NCI-H1417 (cell line): ENCODE measurements at regions not wholly inside any gene's neighbourhood (a gene's known extent, or its start where the extent isn't known, plus 50 kb on each side); places are given as distances from the start of the nearest gene placed in this dataset.
"Not testable (repeated sequence)": the region's sequence is repeated elsewhere in the genome, so short reads cannot be mapped to it uniquely, and the experiment has no call there.

Source experiments
- DNase-seq, 3 experiments: peaks; one replicate each; lab custom pipeline; 2025; lab: John Stamatoyannopoulos, UW

DNA sequence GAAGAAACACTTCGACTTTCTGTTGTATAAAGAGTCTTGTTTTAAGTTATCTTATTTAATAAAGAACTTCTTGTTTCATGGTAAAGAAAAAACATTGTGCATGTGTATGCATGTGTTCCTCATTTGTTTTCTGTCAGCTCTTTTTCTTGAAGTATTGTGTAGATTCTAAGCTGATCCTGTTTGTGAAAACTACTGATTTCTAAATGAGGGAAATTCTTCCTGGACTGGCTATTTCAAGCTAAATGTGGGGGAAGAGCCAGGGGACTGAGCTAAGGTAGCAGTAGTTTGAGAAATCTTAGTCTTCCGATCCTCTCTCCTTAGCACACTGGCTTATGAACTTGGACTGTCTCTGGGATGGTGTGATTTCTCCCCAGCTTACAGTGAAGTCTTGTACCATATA lies 56.4 kb upstream of the RBMS1 start:
- no peak for DNase-seq

DNA sequence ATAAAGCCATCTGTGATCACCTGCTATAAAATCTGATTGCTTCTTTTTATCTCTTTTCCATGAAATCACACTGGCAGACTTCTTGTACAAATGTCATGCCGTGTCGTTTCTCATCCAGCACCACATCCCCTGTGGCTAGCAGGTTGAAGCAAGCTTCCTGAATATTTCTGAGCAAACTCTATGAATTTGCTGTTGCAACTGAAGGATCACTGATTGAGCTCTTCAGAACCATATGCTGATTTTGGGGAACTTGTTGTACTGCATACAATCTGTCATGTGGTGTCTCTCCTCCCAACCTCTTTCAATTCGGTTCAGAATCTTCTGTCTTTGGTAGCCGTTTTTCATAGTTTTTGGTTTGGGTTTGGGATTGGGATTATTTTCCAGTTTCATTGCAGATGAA lies 57.7 kb upstream of the RBMS1 start:
- no peak for DNase-seq

DNA sequence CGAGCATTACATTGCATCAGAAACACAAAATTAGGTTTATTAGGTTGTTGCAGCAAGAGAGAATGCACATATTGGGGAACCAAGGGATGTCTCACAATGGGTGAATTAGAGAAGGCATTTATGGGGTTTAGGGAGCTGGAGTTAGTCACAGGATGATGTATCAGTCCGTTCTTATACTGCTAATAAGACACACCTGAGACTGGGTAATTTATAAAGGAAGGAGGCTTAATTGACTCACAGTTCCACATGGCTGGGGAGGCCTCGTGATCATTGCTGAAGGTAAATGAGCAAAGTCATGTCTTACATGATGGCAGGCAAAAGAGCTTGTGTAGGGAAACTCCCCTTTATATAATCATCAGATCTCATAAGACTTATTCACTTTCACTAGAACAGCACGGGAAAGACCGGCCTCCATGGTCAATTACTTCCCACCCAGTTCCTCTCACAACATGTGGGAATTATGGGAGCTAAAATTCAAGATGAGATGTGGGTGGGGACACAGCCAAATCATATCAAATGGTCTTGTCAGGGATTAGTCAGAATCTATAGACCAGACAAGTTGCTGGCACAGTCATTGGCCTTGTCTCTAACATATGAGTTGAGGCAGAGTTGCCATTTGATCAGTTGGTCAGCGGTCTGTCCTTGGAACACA lies 61.9 kb upstream of the RBMS1 start:
- DNase-seq: no peak

DNA sequence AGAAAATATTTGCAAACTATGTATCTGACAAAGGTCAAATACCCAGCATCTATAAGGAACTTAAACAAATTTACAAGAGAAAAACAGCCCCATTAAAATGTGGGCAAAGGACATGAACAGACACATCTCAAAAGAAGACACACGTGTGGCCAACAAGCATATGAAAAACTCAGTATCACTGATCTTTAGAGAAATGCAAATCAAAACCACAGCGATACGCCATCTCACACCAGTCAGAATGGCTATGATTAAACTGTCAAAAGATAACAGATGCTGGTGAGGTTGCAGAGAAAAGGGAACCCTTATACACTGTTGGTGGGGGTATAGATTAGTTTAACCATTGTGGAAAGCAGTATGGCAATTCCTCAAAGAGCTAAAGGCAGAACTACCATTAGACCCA lies 64.3 kb upstream of the RBMS1 start:
- DNase-seq: no peak

DNA sequence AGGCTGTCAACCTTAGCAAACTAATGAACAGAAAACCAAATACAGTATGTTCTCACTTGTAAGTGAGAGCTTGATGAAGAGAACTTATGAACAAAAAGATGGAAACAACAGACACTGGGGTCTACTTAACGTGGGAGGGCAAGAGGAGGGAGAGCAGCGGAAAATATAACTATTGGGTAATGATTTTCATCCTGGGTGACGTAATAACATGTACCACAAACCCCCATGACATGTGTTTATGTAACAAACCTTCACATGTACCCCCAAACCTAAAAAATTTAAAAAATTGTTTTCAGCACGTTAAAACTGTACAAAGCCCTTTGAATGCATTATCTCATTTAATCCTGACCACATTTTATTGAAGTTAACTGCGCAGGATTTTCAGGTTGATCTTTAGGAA lies 64.9 kb upstream of the RBMS1 start:
- no peak for DNase-seq

DNA sequence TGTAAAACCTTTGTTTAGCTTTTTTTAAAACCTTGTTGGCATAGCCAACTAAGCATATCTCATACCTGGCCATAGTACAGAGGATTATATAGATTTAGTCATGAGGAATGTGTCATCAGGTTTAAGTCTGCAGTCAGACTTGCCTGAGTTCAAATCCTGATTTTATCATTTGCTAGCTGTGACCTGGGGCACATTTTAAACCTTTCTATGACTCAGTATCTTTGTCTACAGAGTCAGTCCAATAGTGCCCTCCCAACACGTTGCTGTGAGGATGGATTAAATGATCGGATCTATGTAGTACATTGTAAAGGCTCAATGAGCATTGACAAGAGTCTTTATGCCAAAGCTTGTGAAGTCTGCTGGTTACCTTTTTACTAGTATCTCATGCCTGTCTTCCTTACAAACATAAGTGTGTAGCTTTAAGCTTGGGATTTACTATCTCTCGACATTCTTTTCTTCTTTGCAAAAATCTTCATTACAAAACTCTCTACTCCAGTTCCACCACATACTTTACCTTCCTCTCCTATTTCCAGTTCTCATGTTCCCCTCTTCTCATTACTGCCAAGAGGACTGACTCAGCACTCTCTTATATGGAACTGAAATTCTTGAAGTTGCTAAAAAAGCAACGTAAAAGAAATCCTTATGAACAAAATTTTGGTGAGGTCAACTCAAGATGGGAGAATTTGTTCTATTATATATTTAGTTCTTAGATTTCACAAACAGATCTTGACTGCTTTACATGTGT lies 68.1 kb upstream of the RBMS1 start:
- no peak for DNase-seq

DNA sequence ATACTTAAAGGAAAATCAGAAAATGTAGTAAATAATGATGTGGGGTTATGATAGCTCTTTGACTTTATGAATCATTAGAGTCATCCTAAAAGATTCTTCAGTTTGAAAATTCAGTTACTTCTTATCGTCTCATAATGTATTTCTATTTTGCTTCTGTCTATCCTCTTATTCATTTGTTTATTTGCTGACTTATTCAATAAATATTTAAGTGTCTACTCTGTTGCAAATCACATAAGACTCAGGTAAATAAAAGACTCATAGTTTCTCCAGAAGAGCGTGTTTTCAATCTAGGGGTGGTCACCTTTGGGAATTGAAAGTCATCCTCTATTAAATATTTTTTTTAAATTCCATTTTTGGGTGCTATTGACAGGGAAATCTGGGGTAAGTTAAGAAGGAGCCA lies 69.1 kb upstream of the RBMS1 start:
- no peak for DNase-seq

DNA sequence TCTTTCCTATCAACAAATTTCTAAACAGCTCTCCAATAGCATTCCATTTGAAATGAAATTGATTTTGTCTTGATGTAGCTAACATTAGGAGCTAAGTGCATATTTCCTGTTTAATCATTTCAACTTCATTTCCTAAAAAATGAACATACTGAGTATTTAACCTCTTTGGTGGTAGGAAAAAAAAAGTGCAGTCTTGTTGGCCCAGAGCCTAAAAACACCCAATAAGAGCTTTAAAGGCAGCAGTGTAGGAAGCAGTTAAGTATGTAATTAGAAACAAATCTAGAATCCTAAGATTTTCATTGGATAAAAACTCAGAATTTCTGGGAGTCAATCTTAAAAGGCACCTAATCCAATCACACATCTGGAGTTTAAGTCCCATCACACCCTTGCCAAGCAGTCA lies 71.0 kb upstream of the RBMS1 start:
- DNase-seq: no peak

DNA sequence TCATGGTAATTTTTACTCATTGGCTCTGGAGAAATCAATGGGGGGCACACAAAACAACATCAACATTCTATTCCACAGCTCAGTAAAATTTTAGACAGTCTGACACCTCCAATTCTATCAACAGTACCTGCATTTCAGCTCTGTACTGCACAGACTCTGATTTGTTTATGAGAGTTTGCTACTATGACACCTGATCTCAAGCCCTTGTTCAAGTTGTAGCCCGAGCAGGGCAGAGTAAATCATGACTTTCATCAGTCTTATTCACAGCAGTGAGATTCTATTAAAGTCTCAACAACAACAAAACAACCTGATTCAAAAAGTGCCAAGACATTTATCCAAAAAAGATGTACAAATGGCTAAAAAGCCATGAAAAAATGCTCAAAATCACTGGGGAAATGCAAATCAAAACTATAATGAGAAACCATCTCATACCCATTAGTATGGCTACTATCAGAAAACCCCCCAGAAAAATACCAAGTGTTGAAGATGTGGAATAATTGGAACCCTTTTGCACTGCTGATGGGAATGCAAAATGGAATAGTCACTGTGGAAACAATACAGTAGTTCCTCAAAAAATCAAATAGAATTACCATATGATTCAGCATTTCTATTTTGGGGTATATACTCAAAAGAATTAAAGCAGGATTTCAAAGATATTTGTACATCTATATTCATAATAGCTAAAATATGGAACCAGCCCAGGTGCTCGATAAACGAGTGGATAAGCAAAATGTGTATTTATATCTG lies 71.7 kb upstream of the RBMS1 start:
- no peak for DNase-seq

DNA sequence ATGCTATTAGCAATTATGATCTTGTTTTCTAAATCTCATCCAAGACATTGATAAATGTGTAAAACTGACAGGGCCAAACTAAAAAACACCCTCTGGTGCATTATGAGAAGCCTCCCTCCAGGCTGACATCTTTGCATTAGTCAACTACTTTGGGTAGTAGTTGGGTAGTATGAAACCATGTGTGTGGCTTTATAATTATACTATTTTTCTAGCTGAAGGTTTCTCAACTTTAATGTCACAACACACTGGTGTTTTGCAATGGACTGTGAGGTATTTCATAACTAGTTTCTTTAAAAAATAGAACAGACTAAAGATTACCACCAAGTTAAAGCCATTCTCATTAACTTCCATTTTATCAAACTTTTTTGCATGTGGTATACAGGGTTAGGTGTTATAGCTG lies 73.1 kb upstream of the RBMS1 start:
- DNase-seq: no peak

DNA sequence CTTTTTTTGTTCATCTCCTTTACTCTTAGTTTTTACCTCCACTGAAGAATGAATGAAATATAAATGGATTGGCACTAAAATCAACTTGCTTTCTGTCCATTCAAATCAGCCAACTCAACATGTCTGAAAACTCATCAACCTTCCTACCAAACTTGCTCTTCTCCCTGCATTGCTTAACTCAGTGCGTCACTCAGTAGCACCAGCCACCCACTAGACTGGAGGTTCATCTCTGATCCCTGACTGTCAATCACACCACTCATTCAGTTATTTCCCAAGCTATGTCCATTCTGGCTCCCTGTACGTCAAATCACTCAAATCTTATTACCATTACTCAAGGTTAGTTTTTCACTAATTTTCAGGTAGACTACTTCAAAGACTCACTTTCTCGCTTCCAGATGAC lies 75.2 kb upstream of the RBMS1 start:
- DNase-seq: no peak

DNA sequence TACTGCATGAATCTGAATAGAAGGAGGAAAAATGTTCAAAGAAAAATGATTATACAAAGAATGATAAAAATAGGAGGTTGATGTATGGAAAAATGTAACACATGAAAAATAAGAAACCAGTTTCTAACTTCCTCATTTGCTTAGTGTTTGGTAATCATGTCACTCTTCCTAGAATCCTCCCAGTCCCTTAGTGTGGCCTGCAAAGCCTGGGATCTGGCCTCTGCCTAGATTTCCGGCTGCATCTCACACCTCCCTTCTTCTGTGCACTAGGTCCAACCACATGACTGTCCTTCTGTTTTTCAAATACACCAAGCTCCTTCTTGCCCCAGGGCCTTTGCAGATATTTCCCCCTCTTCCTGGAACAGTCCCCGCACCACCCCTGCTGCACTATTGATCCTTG lies 76.8 kb upstream of the RBMS1 start:
- DNase-seq: no peak

DNA sequence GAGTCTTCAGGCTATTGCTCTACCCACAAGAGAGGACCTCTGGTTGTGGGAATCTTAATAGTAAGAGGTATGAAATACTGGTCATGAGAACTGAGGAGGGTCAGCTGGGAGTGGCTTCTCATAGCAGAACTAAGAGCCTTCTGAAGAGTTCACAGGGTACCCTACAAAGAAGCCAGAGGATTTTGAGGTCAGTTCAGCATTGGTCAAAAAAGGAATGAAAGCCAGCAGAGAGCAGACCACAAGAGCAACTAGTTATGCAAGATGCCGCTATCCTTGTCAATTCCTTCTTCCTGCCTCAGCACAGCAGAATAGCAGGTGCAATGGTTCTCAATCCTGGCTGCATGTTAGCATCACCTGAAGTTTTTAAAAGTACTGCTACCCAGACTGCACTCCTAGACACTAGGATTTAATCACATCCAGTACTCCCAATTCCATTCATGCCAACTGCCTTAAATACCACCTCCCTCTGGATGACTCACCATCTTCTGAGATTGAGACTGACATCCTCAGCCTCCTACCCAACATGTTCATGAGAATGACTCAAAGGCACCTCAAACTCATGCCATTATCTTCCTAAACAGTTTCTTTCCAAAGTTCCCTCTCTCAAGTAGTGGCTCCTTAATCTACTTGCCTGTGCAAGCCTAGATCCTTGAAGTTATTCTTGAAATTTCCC lies 81.0 kb upstream of the RBMS1 start:
- DNase-seq: no peak

DNA sequence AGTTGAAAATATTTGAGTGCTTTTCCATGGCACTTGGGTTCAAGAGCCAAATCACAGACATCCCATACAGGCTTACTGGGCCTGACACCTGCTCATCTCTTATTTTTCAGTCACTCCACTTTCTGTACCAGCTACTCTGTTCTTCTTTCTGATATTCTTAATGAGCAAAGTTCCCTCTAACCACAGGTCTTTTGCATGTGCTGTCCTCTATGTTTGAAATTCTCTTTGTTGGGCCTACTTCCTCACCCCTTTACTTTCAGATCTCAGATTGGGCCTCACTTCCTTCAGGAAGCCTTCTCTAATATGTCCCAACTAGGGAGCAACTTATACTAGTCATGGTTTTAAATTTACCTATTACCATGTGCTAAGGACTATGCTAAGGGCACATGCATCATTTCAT lies 81.8 kb upstream of the RBMS1 start:
- no peak for DNase-seq

DNA sequence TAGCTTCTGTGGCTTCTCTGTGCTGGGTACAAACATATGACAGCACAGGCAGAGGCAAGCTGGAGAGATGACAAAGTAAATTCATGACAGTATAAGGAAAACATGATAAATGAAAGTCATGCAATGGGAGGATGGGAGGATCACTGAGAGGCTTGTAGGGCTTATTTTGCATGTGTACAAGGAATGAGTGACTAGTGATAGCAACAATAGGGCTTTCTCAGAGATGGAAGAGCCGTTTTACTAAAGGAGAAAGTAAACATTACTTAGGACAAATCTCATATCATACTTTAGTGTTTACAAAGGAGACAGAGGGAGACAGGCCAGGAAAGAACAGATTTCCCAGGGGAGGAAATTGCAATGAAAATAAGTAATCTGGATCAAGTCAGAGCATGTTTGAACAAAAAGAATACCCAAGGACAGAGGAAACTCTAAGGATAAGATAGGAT lies 82.5 kb upstream of the RBMS1 start:
- DNase-seq: no peak

DNA sequence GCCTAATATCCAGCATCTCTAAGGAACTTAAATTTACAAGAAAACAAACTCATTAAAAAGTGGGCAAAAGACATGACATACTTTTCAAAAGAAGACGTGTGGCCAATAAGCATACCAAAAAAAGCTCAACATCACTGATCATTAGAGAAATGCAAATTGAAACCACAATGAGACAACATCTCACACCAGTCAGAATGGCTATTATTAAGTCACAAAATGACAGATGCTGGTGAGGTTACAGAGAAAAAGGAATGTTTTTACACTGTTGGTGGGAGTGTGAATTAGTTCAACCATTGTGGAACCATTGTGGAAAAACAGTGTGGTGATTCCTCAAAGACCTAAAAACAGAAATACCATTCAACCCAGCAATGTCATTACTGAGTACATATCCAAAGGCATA lies 83.5 kb upstream of the RBMS1 start:
- DNase-seq: not testable (repeated sequence)

DNA sequence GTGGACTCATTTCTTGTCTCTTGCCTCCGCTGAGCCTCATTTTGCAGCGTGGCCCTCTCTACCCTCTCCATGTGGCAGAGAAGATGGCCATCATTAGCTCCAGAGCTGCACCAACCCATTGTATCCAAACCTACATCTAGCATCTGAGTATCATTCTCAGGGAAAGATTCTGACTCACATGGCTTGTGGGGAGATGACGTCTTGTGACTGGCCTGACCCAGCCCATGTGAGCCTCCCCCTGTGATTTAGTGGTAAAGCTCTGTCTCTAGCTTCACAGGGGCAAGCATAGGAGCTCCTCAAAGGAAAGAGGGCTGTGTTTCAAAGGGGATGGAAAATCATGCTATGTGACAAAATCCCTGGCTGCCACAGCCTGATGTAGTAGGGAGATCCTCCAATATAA lies 87.4 kb upstream of the RBMS1 start:
- DNase-seq: no peak

DNA sequence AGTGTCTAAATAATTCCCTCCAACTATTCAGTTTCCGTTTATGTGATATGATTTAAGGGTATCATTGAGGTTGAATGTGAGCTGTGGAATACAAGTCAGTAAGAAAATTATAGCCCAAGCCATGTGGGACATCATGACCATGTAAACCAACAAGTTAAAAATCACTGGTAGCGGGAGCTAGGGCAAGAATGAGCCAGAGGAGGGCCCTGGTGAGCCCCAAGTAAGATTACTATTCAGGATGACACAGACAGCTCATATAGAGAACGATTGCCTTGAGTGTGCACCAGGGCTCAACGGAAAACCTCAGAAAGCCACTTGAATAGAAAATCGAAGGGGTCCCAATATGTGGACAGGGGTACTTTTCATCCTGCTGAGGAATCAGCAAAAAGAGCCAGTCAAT lies 87.8 kb upstream of the RBMS1 start:
- DNase-seq: no peak

DNA sequence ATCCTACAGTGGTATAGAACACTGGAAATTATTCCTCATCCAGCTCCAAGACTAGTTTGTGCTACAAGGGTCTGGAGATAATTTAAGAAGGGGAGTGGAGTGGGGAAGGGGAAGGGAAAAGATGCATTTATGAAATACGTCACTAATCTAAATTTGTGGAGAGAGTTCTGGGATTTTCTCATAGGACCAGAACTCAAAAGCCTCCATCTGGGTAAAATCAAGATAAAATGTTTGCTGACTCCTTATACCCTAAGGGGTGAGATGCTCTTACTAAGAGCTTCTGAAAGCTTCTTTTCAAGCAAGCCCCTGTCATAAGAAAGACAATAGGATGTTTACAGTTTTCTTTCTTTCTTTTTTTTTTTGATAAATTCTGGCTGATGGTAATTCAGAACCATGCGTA lies 88.5 kb upstream of the RBMS1 start:
- no peak for DNase-seq

DNA sequence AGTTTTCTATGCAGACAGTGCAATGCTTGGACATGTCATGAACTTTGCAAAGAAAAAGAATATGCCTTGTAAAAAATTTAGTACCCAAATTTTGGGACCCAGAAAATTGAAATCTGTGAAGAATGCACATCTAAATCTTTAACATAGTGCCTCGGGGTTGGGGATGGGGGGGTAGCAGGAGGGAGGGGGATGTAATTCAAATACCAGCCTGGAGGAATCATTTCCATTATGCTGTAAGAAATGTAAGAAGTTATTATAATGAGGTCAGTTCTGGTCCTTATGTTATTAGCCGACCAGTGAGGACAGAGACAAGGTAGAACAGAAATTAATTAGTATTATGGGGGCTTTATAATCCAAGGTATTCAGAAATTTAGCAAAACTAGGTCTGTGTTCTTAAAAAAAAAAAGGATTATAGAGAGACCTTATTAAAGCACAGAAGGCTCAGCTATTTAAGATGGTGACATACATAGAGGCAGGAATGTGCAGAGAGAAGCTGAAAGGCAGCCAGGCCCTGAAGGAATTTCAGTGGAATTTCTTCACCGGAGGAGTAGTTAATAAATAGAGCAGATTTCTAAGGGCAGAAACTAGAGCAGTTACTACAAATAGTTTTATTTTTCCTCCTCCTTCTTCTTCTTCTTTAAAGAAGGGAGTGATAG lies 89.0 kb upstream of the RBMS1 start:
- DNase-seq: no peak

DNA sequence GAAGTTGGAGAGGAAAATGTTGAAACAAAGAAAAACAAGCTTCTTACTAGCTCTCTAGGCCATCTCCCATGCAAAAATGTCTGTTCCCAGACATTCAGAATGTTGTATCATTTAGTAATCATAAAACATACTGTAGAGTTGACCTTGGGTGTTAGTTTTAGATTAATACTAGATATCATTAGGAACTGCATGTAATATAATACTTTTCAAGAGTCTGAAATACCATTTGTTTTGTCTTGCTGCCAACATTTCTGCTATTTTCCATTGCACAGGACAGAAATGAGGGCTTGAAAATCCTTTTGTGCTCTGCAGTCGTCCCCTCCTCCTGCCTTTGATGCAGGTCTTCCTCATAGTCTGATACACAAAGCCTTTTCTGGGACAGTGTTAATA lies 89.5 kb upstream of the RBMS1 start:
- DNase-seq: no peak

DNA sequence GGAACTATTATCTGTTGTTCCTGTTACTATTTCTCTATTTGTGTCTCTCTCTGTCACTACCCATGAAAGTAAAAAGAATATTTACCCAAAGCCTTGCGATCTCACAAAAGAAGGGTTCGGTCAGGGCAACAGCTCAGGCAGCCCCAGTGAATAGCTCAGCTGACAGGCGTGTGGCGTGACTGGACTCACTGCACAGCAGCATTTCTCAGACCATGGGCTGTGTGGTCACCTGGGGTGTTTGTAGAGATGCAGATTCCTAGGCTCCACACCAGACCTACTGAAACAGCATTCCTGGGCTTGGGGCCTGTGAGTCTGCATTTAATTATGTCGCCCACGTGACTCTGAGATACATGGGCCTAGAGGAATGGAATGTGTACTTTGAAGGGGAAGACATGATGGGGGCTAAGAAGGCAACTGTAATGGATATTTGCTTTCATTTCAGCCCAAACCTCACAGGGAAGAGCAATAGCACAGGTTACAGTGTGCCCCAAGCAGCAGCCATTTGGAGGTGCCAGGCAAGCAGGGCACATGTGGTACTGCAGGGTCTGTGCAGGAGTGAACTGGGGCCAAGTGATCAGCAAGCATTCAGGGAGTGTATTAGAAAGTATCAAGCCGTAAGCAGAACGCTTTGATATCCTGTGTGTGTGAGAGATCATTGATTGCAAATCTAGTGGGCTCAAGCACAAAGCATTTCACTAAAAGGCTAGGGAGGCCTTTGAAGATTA lies 90.4 kb upstream of the RBMS1 start:
- no peak for DNase-seq
